Keratinocyte (primary cell): ENCODE measurements at regions not wholly inside any gene's neighbourhood (a gene's known extent, or its start where the extent isn't known, plus 50 kb on each side); places are given as distances from the start of the nearest gene placed in this dataset.

Experiments
- DNase-seq: peaks from one replicate; pipeline ENCODE4 v3.0.0-alpha.2; 2011; ENCODE audit warnings: low read depth, missing footprints, low spot score
- FAIRE-seq: peaks from 2 replicates; lab custom pipeline; 2011; peaks lifted over from hg19 to GRCh38; lab: Jason Lieb, UNC
- H2AFZ ChIP-seq: 2 replicates; pipeline ENCODE4 v1.6.0; 2012; ENCODE audit warnings: low read length, control low read depth, inconsistent platforms; ENCODE audit not compliant: control insufficient read depth
- H3K27ac ChIP-seq: 2 replicates; pipeline ENCODE4 v1.5.1; 2011; ENCODE audit warnings: low read length; ENCODE audit not compliant: control insufficient read depth, insufficient read depth
- H3K27me3 ChIP-seq: 3 replicates; pipeline ENCODE4 v1.6.0; 2011; ENCODE audit warnings: low read length; ENCODE audit not compliant: control insufficient read depth, insufficient read depth; ENCODE audit errors: extremely low read depth
- H3K36me3 ChIP-seq, 2 experiments: 2 replicates in 1 of 2; 3 replicates in 1 of 2; pipeline ENCODE4 v1.5.1; 2011; ENCODE audit warnings: low read length in 2 of 2, mild to moderate bottlenecking in 1 of 2; ENCODE audit not compliant: control insufficient read depth in 2 of 2, insufficient read depth in 2 of 2; ENCODE audit errors: extremely low read depth in 1 of 2
- H3K4me1 ChIP-seq: 3 replicates; pipeline ENCODE4 v1.5.1; 2011; ENCODE audit warnings: low read length; ENCODE audit not compliant: control insufficient read depth, insufficient read depth; ENCODE audit errors: extremely low read depth
- H3K4me2 ChIP-seq: 3 replicates; pipeline ENCODE4 v1.6.0; 2011; ENCODE audit warnings: low read depth, low read length; ENCODE audit not compliant: control insufficient read depth, insufficient read depth; ENCODE audit errors: extremely low read depth
- H3K4me3 ChIP-seq, 3 experiments: fragments of 200-600 bp in 1 of 3; sonication (generic) in 1 of 3; 2 replicates in 2 of 3; 3 replicates in 1 of 3; pipeline ENCODE4 v1.5.1; 2011 to 2016; ENCODE audit warnings: low read length in 3 of 3, mild to moderate bottlenecking in 3 of 3, control low read depth in 2 of 3, inconsistent platforms in 1 of 3, low read depth in 1 of 3, mixed read lengths in 1 of 3, mixed run types in 1 of 3, moderate library complexity in 1 of 3; ENCODE audit not compliant: control insufficient read depth in 2 of 3, insufficient read depth in 2 of 3; ENCODE audit errors: extremely low read depth in 1 of 3
- H3K79me2 ChIP-seq: 2 replicates; pipeline ENCODE4 v1.6.0; 2012; ENCODE audit warnings: low read length; ENCODE audit not compliant: control insufficient read depth, insufficient read depth
- H3K9ac ChIP-seq: 3 replicates; pipeline ENCODE4 v1.6.0; 2011; ENCODE audit warnings: low read length; ENCODE audit not compliant: control insufficient read depth, insufficient read depth; ENCODE audit errors: extremely low read depth
- H3K9me1 ChIP-seq: 3 replicates; pipeline ENCODE4 v1.6.0; 2011; ENCODE audit warnings: low read length; ENCODE audit not compliant: control insufficient read depth, insufficient read depth; ENCODE audit errors: extremely low read depth
- H3K9me3 ChIP-seq: 2 replicates; pipeline ENCODE4 v1.5.1; 2012; ENCODE audit warnings: low read depth, low read length; ENCODE audit not compliant: control insufficient read depth
- H4K20me1 ChIP-seq: 3 replicates; pipeline ENCODE4 v1.6.0; 2011; ENCODE audit warnings: low read length; ENCODE audit not compliant: control insufficient read depth, insufficient read depth; ENCODE audit errors: extremely low read depth
- CTCF ChIP-seq, 3 experiments: IDR thresholded peaks in 1 of 3; conservative IDR thresholded peaks in 1 of 3; optimal IDR thresholded peaks in 1 of 3; 2 replicates in 2 of 3; 3 replicates in 1 of 3; pipeline versions ENCODE3 to v1.5.1; 2011; ENCODE audit warnings: low read length in 3 of 3, mild to moderate bottlenecking in 3 of 3, moderate library complexity in 2 of 3, control low read depth in 1 of 3, inconsistent platforms in 1 of 3; ENCODE audit not compliant: insufficient read depth in 2 of 3; ENCODE audit errors: extremely low read depth in 1 of 3
- EZH2 ChIP-seq: IDR thresholded peaks from one replicate; pipeline ENCODE4 v1.6.1; 2012; ENCODE audit warnings: inconsistent platforms, mild to moderate bottlenecking, low read length, moderate library complexity
- dilution Hi-C: fragments of 300-500 bp; cut with MboI; formaldehyde crosslinking; loops from one replicate; pipeline ENCODE4 v1.7.0; 2020; ENCODE audit warnings: low sequenced_read_pairs; ENCODE audit not compliant: extremely low pct_ligation_motif_present

GRCh38 chr1:98454666-98455065 is 206.9 kb upstream of the SNX7 start:
- Histone ChIP-seq H4K20me1 (no peaks in the 10 kb centered on the region), H3K4me1 (no peaks in the 10 kb centered on the region), H3K27ac (no peak overlapping the region), H3K9ac (no peak overlapping the region), H3K9me3 (no peaks in the 10 kb centered on the region), H3K79me2 (no peaks in the 10 kb centered on the region), H3K9me1 (no peaks in the 10 kb centered on the region), H3K4me2 (no peak overlapping the region), H2AFZ (no peak overlapping the region), H3K36me3 (no peaks in the 10 kb centered on the region), H3K27me3 (no peaks in the 10 kb centered on the region), H3K4me3 (no peak overlapping the region)
- dilution Hi-C loops, result no loop called here
- DNase-seq (no peak), FAIRE-seq (no peak)
- TF ChIP-seq CTCF (optimal IDR thresholded peaks at IDR 0.05 in 1 of 3, IDR thresholded peaks at IDR 0.05 in 1 of 3, conservative IDR thresholded peaks at IDR 0.05 in 1 of 3; ENCODE audit: extremely low read depth in 1 of 3, insufficient read depth in 2 of 3, low read length in 3 of 3) (no peak), EZH2 (no peak)

- FAIRE-seq, result no peak
- H3K9me1 ChIP-seq, result no peaks in the 10 kb centered on the region
Measured at GRCh38 chr1:98453066-98453465, 208.5 kb upstream of the SNX7 start.

More at GRCh38 chr1:98453066-98453465, 208.5 kb upstream of the SNX7 start:
- Histone ChIP-seq H3K9me3 (no peaks in the 10 kb centered on the region), H3K4me1 (no peaks in the 10 kb centered on the region), H3K4me2 (no peak overlapping the region), H3K27ac (no peak overlapping the region), H3K36me3 (no peaks in the 10 kb centered on the region), H2AFZ (no peak overlapping the region), H3K79me2 (no peaks in the 10 kb centered on the region), H3K4me3 (no peak overlapping the region), H3K27me3 (no peaks in the 10 kb centered on the region), H3K9ac (no peak overlapping the region), H4K20me1 (no peaks in the 10 kb centered on the region)
- no peak for DNase-seq
- dilution Hi-C loops, result no loop called here
- TF ChIP-seq CTCF (optimal IDR thresholded peaks at IDR 0.05 in 1 of 3, IDR thresholded peaks at IDR 0.05 in 1 of 3, conservative IDR thresholded peaks at IDR 0.05 in 1 of 3; ENCODE audit: extremely low read depth in 1 of 3, insufficient read depth in 2 of 3, low read length in 3 of 3) (no peak), EZH2 (no peak)
